Aorta (tissue), 5 donors: ENCODE measurements at regions not wholly inside any gene's neighbourhood (a gene's known extent, or its start where the extent isn't known, plus 50 kb on each side); places are given as distances from the start of the nearest gene placed in this dataset.

ENCODE experiments used
- ATAC-seq: fragments of 200-7000 bp; cut with Tn5 transposase; one replicate; pipeline ENCODE4 v1.9.1; 2022; ENCODE audit warnings: moderate library complexity; ENCODE audit not compliant: low FRiP score
- DNase-seq, 2 donors: peaks; one replicate each; pipeline ENCODE4 v3.0.0-alpha.2; 2020
- H3K27ac ChIP-seq, 2 donors: one replicate each; pipeline ENCODE4 v1.5.1; 2013; ENCODE audit warnings: low read length in 2 of 2, mild to moderate bottlenecking in 2 of 2, moderate library complexity in 2 of 2, control low read depth in 1 of 2, inconsistent platforms in 1 of 2, low read depth in 1 of 2
- H3K27me3 ChIP-seq, 2 donors: one replicate each; pipeline ENCODE4 v1.6.1; 2013; ENCODE audit warnings: control low read depth in 1 of 2, low read length in 1 of 2, mild to moderate bottlenecking in 1 of 2, moderate library complexity in 1 of 2; ENCODE audit not compliant: insufficient read depth in 2 of 2, control insufficient read depth in 1 of 2
- H3K36me3 ChIP-seq, 2 donors: one replicate each; pipeline ENCODE4 v1.6.1; 2013; ENCODE audit warnings: control low read depth in 1 of 2, low read length in 1 of 2, mild to moderate bottlenecking in 1 of 2; ENCODE audit not compliant: insufficient read depth in 2 of 2, control insufficient read depth in 1 of 2
- H3K4me1 ChIP-seq, 2 donors: one replicate each; pipeline ENCODE4 v1.6.1; 2013; ENCODE audit warnings: low read length in 2 of 2, control low read depth in 1 of 2, mild to moderate bottlenecking in 1 of 2, moderate library complexity in 1 of 2; ENCODE audit not compliant: insufficient read depth in 2 of 2, control insufficient read depth in 1 of 2
- H3K4me3 ChIP-seq, 2 donors: one replicate each; pipeline ENCODE4 v1.5.1; 2013; ENCODE audit warnings: low read length in 2 of 2, control low read depth in 1 of 2, mild to moderate bottlenecking in 1 of 2
- H3K9me3 ChIP-seq: one replicate; pipeline ENCODE4 v1.6.1; 2013; ENCODE audit warnings: mild to moderate bottlenecking, low read length; ENCODE audit not compliant: control insufficient read depth
- WGBS, 2 donors: extraction: QIAGEN DNeasy Blood & Tissue Kit; methylation state at CpG; one replicate each; pipeline ENCODE4 v1.1.7; 2013; 5-methylcytosine and 5-hydroxymethylcytosine counted together
- intact Hi-C, 2 donors: fragments of 100-400 bp; cut with DNase I; formaldehyde crosslinking; loops; one replicate each; pipeline versions ENCODE4 v1.14.2 to v1.15.0; 2022
- donor health status: healthy with polysubstance abuse.
- donor health status: Bipolar disorder and iron deficiency.
- donor health status: DM: no; HTN: no; CAD: no.
- donor health status: DM: no; HTN: no; CAD: no.
- donor health status: DM: yes; HTN: yes; CAD: no.

- WGBS, 2 donors = 87 to 92% methylated on average over 3 of the region's 3 CpGs
- Histone ChIP-seq H3K27me3 (peaks cover 0 to 2% of the 10 kb centered on the region in 2 donors), H3K36me3 (no peaks in the 10 kb centered on the region), H3K9me3 (peaks cover 2% of the 10 kb centered on the region), H3K4me3 (no peak overlapping the region), H3K4me1 (no peaks in the 10 kb centered on the region), H3K27ac (no peak overlapping the region)
- DNase-seq (no peak), ATAC-seq (no peak)
- intact Hi-C loops = no loop called here
These were observed 106.7 kb upstream of the RREB1 start for GRCh38 chr6:7000825-7001777.

- ATAC-seq = no peak
- Histone ChIP-seq H3K4me1 (no peaks in the 10 kb centered on the region), H3K4me3 (no peak overlapping the region), H3K36me3 (no peaks in the 10 kb centered on the region), H3K9me3 (no peaks in the 10 kb centered on the region), H3K27me3 (peaks cover 0 to 2% of the 10 kb centered on the region in 2 donors), H3K27ac (no peak overlapping the region)
- intact Hi-C loops = no loop called here
- no peak for DNase-seq
- WGBS, 2 donors = 94% methylated on average over 9 of the region's 9 CpGs
These were observed 104.7 kb upstream of the RREB1 start for GRCh38 chr6:7003041-7003440.

GRCh38 chr6:7004581-7005297 is 103.0 kb upstream of the RREB1 start:
- no peaks in the 10 kb centered on the region for H3K36me3 ChIP-seq
- no peak overlapping the region for H3K27ac ChIP-seq
- peaks cover 0 to 2% of the 10 kb centered on the region in 2 donors for H3K27me3 ChIP-seq
- H3K4me3 ChIP-seq = no peak overlapping the region
- H3K4me1 ChIP-seq = no peaks in the 10 kb centered on the region
- intact Hi-C loops = no loop called here
- no peaks in the 10 kb centered on the region for H3K9me3 ChIP-seq
- ATAC-seq (no peak), DNase-seq (no peak)
- 64 to 73% methylated on average over 8 of the region's 8 CpGs for WGBS, 2 donors

GRCh38 chr6:7006515-7007191 is 101.1 kb upstream of the RREB1 start:
- H3K4me1 ChIP-seq = no peaks in the 10 kb centered on the region
- no peaks in the 10 kb centered on the region for H3K27me3 ChIP-seq
- H3K9me3 ChIP-seq = no peaks in the 10 kb centered on the region
- no peak for ATAC-seq
- WGBS, 2 donors = 69 to 71% methylated on average over 5 of the region's 5 CpGs
- no peak for DNase-seq
- H3K4me3 ChIP-seq = no peak overlapping the region
- intact Hi-C loops = no loop called here
- no peak overlapping the region for H3K27ac ChIP-seq
- H3K36me3 ChIP-seq = no peaks in the 10 kb centered on the region

- H3K4me1 ChIP-seq = no peaks in the 10 kb centered on the region
- DNase-seq (no peak), ATAC-seq (no peak)
- intact Hi-C loops = no loop called here
- no peak overlapping the region for H3K27ac ChIP-seq
- H3K36me3 ChIP-seq = no peaks in the 10 kb centered on the region
- no peak overlapping the region for H3K4me3 ChIP-seq
- WGBS, 2 donors = 59 to 66% methylated on average over 6 of the region's 6 CpGs
- H3K9me3 ChIP-seq = no peaks in the 10 kb centered on the region
- H3K27me3 ChIP-seq = no peaks in the 10 kb centered on the region
These were observed 99.2 kb upstream of the RREB1 start for GRCh38 chr6:7008451-7008988.

- Histone ChIP-seq H3K4me3 (no peak overlapping the region), H3K4me1 (no peaks in the 10 kb centered on the region), H3K27ac (no peak overlapping the region), H3K36me3 (no peaks in the 10 kb centered on the region), H3K9me3 (no peaks in the 10 kb centered on the region), H3K27me3 (no peaks in the 10 kb centered on the region)
- ATAC-seq (no peak), DNase-seq (no peak)
- intact Hi-C loops = no loop called here
- 47 to 53% methylated on average over 8 of the region's 8 CpGs for WGBS, 2 donors
These were observed 91.5 kb upstream of the RREB1 start for GRCh38 chr6:7016226-7016625.

- H3K27me3 ChIP-seq = peaks cover 0 to 2% of the 10 kb centered on the region in 2 donors
- H3K27ac ChIP-seq = no peak overlapping the region
- ATAC-seq (no peak), DNase-seq (no peak)
- no peaks in the 10 kb centered on the region for H3K36me3 ChIP-seq
- H3K9me3 ChIP-seq = peaks cover 3% of the 10 kb centered on the region
- H3K4me1 ChIP-seq = no peaks in the 10 kb centered on the region
- H3K4me3 ChIP-seq = no peak overlapping the region
- WGBS, 2 donors = 59 to 61% methylated on average over 2 of the region's 2 CpGs
- intact Hi-C loops = no loop called here
These were observed 86.5 kb upstream of the RREB1 start for GRCh38 chr6:7021301-7021700.

- Histone ChIP-seq H3K4me1 (no peaks in the 10 kb centered on the region), H3K36me3 (no peaks in the 10 kb centered on the region), H3K27me3 (peaks cover 0 to 2% of the 10 kb centered on the region in 2 donors), H3K27ac (no peak overlapping the region), H3K4me3 (no peak overlapping the region), H3K9me3 (peaks cover 3% of the 10 kb centered on the region)
- intact Hi-C loops = no loop called here
- DNase-seq = no peak
- ATAC-seq = no peak
- WGBS, 2 donors = 55 to 61% methylated on average over 4 of the region's 4 CpGs
These were observed 81.9 kb upstream of the RREB1 start for GRCh38 chr6:7025861-7026260.
